ENCODE measurements at regions not wholly inside any gene's neighbourhood (a gene's known extent, or its start where the extent isn't known, plus 50 kb on each side); places are given as distances from the start of the nearest gene placed in this dataset.

DNA sequence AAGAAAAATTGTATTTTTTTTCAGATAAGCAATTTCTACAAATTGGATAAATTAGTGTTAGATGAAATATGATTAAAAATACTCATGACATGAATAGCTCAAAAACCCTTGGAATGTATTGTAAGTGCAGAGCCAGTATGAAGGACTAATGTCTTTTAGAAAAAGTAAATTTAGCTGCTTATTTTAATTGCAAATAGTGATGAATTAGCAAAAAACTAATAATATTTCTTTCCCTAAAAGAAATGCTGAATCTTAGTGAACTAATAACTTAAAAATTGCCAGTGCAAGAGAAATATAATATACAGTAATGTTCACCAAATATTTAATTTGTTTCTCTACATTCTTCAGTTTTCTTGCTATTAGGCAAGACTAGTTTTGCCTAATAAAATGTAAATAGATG is 72.4 kb downstream of the RND3 start:
- TF ChIP-seq CTCF (IDR thresholded peaks at IDR 0.05) (no peak), POLR2AphosphoS5 (IDR thresholded peaks at IDR 0.05) (no peak), EP300 (IDR thresholded peaks at IDR 0.05) (no peak), POLR2A (IDR thresholded peaks at IDR 0.05) (no peak)

Measured in stomach (tissue), 4 donors.